ENCODE measurements at regions not wholly inside any gene's neighbourhood (a gene's known extent, or its start where the extent isn't known, plus 50 kb on each side); places are given as distances from the start of the nearest gene placed in this dataset.

GRCh38 chr2:12858786-12859185 is 142.1 kb downstream of the TRIB2 start:
- Histone ChIP-seq H3K56ac (ENCODE audit: insufficient read length, low read depth, low read length) (no peak overlapping the region), H3K9me3 (ENCODE audit: control insufficient read depth, low read depth, low read length) (peaks cover under 1% of the 10 kb centered on the region), H3K27me3 (ENCODE audit: insufficient read depth, low read length) (no peaks in the 10 kb centered on the region), H2BK20ac (ENCODE audit: low read depth, low read length, poor library complexity, severe bottlenecking) (no peak overlapping the region), H3K79me1 (ENCODE audit: insufficient read depth, low read depth, low read length, poor library complexity, severe bottlenecking) (no peaks in the 10 kb centered on the region), H3T11ph (ENCODE audit: low read length) (no peak overlapping the region), H2AK5ac (ENCODE audit: insufficient read length, low read length) (no peak overlapping the region), H3K79me2 (ENCODE audit: insufficient read depth, low read length) (no peaks in the 10 kb centered on the region), H3K23ac (ENCODE audit: insufficient read length, low read depth, low read length) (no peak overlapping the region), H4K8ac (replicated peaks; ENCODE audit: insufficient read length, low read depth, low read length) (no peak overlapping the region), H3K27ac (ENCODE audit: insufficient read length, low read depth, low read length) (no peak overlapping the region), H2BK12ac (ENCODE audit: insufficient read length, low read depth, low read length) (no peak overlapping the region), H3K18ac (ENCODE audit: insufficient read length, low read depth, low read length) (no peak overlapping the region), H3K14ac (ENCODE audit: insufficient read depth, low read length) (no peak overlapping the region), H2AFZ (ENCODE audit: low read length) (no peak overlapping the region), H2BK15ac (ENCODE audit: low read depth, low read length) (no peak overlapping the region), H3K23me2 (ENCODE audit: insufficient read length, low read depth, low read length, poor library complexity, severe bottlenecking) (no peaks in the 10 kb centered on the region), H4K20me1 (ENCODE audit: control insufficient read depth, insufficient read depth, insufficient read length) (no peaks in the 10 kb centered on the region), H3K4ac (ENCODE audit: low read depth, low read length) (no peak overlapping the region), H2BK5ac (ENCODE audit: insufficient read length, low read length) (no peak overlapping the region), H3K4me1 (ENCODE audit: insufficient read depth, low read length) (no peaks in the 10 kb centered on the region), H3K4me2 (ENCODE audit: insufficient read depth, insufficient read length, low read length) (no peak overlapping the region), H2BK120ac (ENCODE audit: low read depth, low read length, poor library complexity, severe bottlenecking) (no peak overlapping the region), H4K5ac (ENCODE audit: insufficient read length, low read depth, low read length) (no peak overlapping the region), H4K91ac (ENCODE audit: insufficient read length, low read depth, low read length) (no peak overlapping the region), H3K9ac (ENCODE audit: extremely low read depth, insufficient read length, low read length) (no peak overlapping the region)
- Mint-ChIP-seq H3K36me3 (ENCODE audit: insufficient read depth in 1 of 3, low read depth in 3 of 3) (peaks cover 5 to 35% (median 5%) of the 10 kb centered on the region in 3 experiments), H3K27ac (no peak overlapping the region), H3K4me3 (no peak overlapping the region), H3K9me3 (peaks cover 33 to 36% of the 10 kb centered on the region in 2 experiments), H3K4me1 (no peaks in the 10 kb centered on the region), H3K27me3 (ENCODE audit: low read depth) (no peaks in the 10 kb centered on the region)
- no peak for TF ChIP-seq CTCF (conservative IDR thresholded peaks at IDR 0.05)
- no peak for DNase-seq
